Smooth muscle cell (in vitro differentiated cells): ENCODE measurements at regions not wholly inside any gene's neighbourhood (a gene's known extent, or its start where the extent isn't known, plus 50 kb on each side); places are given as distances from the start of the nearest gene placed in this dataset.

Experiments
- DNase-seq: peaks from one replicate; lab custom pipeline; 2025; ENCODE audit not compliant: unreplicated experiment; lab: John Stamatoyannopoulos, UW
- H2AFZ ChIP-seq: fragments of 200-600 bp; sonication (generic); 2 replicates; pipeline ENCODE4 v1.6.0; 2016; ENCODE audit warnings: antibody characterized with exemption, low read depth, mild to moderate bottlenecking
- H3F3A ChIP-seq: fragments of 200-600 bp; sonication (generic); 2 replicates; pipeline ENCODE4 v1.6.0; 2017; ENCODE audit warnings: antibody characterized with exemption, low read depth
- H3K27ac ChIP-seq: fragments of 200-600 bp; sonication (generic); 2 replicates; pipeline ENCODE4 v1.5.1; 2016; ENCODE audit warnings: low read depth, mild to moderate bottlenecking
- H3K27me3 ChIP-seq: fragments of 200-600 bp; sonication (generic); 2 replicates; pipeline ENCODE4 v1.6.1; 2016; ENCODE audit warnings: low read depth, mild to moderate bottlenecking
- H3K36me3 ChIP-seq: fragments of 200-600 bp; sonication (generic); 2 replicates; pipeline ENCODE4 v1.5.1; 2016; ENCODE audit warnings: low read depth
- H3K4me1 ChIP-seq: fragments of 200-600 bp; sonication (generic); 2 replicates; pipeline ENCODE4 v1.5.1; 2016; ENCODE audit warnings: low read depth
- H3K4me2 ChIP-seq: fragments of 200-600 bp; sonication (generic); 2 replicates; pipeline ENCODE4 v1.6.0; 2016; ENCODE audit warnings: mild to moderate bottlenecking
- H3K4me3 ChIP-seq: fragments of 200-600 bp; sonication (generic); 2 replicates; pipeline ENCODE4 v1.5.1; 2016; ENCODE audit warnings: mild to moderate bottlenecking
- H3K79me2 ChIP-seq: fragments of 200-600 bp; sonication (generic); 2 replicates; pipeline ENCODE4 v1.6.0; 2016; ENCODE audit warnings: low read depth, mild to moderate bottlenecking
- H3K9ac ChIP-seq: fragments of 200-600 bp; sonication (generic); 2 replicates; pipeline ENCODE4 v1.6.0; 2016; ENCODE audit warnings: low read depth
- H3K9me3 ChIP-seq: fragments of 200-600 bp; sonication (generic); replicated peaks from 2 replicates; pipeline ENCODE4 v1.5.1; 2016; ENCODE audit warnings: low read depth
- H4K20me1 ChIP-seq: fragments of 200-600 bp; sonication (generic); 2 replicates; pipeline ENCODE4 v1.6.0; 2016; ENCODE audit warnings: low read depth
- WGBS: methylation state at CpG from one replicate; pipeline ENCODE4 v1.1.7; 2016; ENCODE audit warnings: low lambda C conversion rate; 5-methylcytosine and 5-hydroxymethylcytosine counted together
- TF ChIP-seq, protein P1 (sequence below): fragments of 200-600 bp; sonication (generic); IDR thresholded peaks from 2 replicates; pipeline ENCODE4 v1.5.1; 2017; ENCODE audit warnings: borderline replicate concordance, mild to moderate bottlenecking, antibody characterized with exemption; ENCODE audit not compliant: insufficient read depth, poor library complexity, severe bottlenecking

DNA sequence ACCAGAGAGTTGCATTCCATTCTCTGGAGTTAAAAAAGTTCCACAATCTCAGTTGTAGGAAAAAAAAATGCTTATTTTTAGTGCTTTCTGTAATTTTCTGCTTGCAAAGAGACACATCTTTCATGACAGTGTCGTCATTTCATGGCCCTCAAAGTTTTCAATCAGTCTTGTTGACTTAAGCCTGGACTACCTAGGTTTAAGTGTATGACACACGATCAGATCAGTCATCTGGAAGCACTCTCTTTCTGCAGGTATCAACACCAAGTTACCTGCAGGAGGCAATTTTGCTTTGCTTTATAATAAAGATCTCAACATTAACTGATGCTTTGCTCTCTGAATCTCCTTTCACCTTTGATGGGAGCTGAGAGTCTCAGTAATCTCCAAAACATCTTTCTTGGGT is 251.6 kb downstream of the BCAT1 start:
- H3K9me3 ChIP-seq = no peaks in the 10 kb centered on the region
- no peak for DNase-seq
- no peaks in the 10 kb centered on the region for H4K20me1 ChIP-seq
- H3K36me3 ChIP-seq = no peaks in the 10 kb centered on the region
- H3K4me2 ChIP-seq = peak overlapping the region; percentile 22
- H3K4me3 ChIP-seq = no peak overlapping the region
- H3K9ac ChIP-seq = no peak overlapping the region
- 94% methylated on average over 2 of the region's 2 CpGs for WGBS
- H3K27ac ChIP-seq = peak overlapping the region; percentile 0
- H3F3A ChIP-seq = no peaks in the 10 kb centered on the region
- H3K4me1 ChIP-seq = peaks cover 13% of the 10 kb centered on the region
- H2AFZ ChIP-seq = peak overlapping the region; percentile 76
- TF ChIP-seq, protein P1, sequence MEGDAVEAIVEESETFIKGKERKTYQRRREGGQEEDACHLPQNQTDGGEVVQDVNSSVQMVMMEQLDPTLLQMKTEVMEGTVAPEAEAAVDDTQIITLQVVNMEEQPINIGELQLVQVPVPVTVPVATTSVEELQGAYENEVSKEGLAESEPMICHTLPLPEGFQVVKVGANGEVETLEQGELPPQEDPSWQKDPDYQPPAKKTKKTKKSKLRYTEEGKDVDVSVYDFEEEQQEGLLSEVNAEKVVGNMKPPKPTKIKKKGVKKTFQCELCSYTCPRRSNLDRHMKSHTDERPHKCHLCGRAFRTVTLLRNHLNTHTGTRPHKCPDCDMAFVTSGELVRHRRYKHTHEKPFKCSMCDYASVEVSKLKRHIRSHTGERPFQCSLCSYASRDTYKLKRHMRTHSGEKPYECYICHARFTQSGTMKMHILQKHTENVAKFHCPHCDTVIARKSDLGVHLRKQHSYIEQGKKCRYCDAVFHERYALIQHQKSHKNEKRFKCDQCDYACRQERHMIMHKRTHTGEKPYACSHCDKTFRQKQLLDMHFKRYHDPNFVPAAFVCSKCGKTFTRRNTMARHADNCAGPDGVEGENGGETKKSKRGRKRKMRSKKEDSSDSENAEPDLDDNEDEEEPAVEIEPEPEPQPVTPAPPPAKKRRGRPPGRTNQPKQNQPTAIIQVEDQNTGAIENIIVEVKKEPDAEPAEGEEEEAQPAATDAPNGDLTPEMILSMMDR = no peak
- H3K79me2 ChIP-seq = no peaks in the 10 kb centered on the region
- H3K27me3 ChIP-seq = no peaks in the 10 kb centered on the region

DNA sequence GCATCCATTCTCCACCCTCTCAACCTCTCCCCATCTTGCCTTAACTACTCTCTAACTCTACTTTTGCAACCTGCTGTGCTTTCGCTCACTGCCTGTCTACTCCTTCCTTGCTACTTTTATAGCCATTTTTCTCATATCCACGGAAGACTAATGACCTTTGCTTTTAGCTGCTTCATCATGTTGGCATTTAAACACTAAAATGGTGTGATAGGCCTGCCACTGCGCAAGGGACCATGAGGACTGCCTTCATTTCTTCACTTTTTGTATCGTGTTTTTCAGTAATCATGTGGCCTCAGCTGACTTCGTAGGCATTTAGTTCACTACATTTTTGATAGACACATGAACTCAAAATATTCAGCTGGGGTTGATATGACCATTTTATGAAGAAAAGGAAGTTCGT is 252.1 kb downstream of the BCAT1 start:
- H3F3A ChIP-seq = no peaks in the 10 kb centered on the region
- no peaks in the 10 kb centered on the region for H3K36me3 ChIP-seq
- no peak overlapping the region for H3K4me3 ChIP-seq
- no peak overlapping the region for H3K4me2 ChIP-seq
- TF ChIP-seq, protein P1 = no peak
- no peaks in the 10 kb centered on the region for H3K79me2 ChIP-seq
- WGBS = 87% methylated on average over 6 of the region's 6 CpGs
- no peak overlapping the region for H3K9ac ChIP-seq
- DNase-seq = no peak
- peaks cover 13% of the 10 kb centered on the region for H3K4me1 ChIP-seq
- no peaks in the 10 kb centered on the region for H3K9me3 ChIP-seq
- H3K27ac ChIP-seq = peak overlapping the region; percentile 0
- H2AFZ ChIP-seq = peak overlapping the region; percentile 76
- no peaks in the 10 kb centered on the region for H3K27me3 ChIP-seq
- no peaks in the 10 kb centered on the region for H4K20me1 ChIP-seq

DNA sequence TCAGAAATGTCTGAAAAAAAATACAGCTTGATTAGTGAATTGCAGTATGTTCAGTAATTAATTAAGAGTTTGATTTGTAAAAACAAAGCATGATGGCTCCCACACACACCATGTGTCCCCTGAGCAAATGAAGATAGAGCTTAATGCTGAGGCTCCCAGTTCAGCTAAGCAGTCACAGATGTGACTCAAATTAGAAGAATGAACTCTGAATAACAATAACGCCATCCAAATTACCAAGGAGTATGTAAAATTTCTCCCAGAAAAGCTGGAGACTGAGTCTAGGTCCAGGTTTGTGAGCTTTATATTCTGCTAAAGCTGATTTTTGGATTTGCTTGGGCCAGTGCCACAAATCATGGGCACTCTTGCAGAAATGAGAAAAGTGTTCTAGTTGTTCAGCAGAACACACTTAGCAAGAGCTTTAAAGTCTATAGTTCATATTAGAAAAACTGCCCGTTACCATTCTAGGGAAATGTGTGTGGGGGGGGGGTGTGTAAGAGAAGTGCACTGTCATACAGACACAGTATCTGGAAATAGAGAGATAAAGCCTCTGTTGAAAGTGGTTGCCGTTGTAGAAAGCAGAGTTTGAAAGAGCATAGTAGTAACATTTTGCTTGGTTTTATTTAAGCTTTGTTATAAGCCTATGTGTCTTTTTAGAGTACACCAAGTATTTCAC is 253.1 kb downstream of the BCAT1 start:
- Histone ChIP-seq H3F3A (no peaks in the 10 kb centered on the region), H3K27me3 (no peaks in the 10 kb centered on the region), H4K20me1 (no peaks in the 10 kb centered on the region), H3K4me1 (peaks cover 13% of the 10 kb centered on the region), H3K79me2 (no peaks in the 10 kb centered on the region), H3K4me3 (no peak overlapping the region), H3K9ac (no peak overlapping the region), H3K4me2 (peak overlapping the region; percentile 42), H2AFZ (peak overlapping the region; percentile 76), H3K36me3 (no peaks in the 10 kb centered on the region), H3K27ac (peak overlapping the region; percentile 49), H3K9me3 (no peaks in the 10 kb centered on the region)
- TF ChIP-seq, protein P1 = no peak
- no peak for DNase-seq
- WGBS = 25% methylated on average over 3 of the region's 3 CpGs

DNA sequence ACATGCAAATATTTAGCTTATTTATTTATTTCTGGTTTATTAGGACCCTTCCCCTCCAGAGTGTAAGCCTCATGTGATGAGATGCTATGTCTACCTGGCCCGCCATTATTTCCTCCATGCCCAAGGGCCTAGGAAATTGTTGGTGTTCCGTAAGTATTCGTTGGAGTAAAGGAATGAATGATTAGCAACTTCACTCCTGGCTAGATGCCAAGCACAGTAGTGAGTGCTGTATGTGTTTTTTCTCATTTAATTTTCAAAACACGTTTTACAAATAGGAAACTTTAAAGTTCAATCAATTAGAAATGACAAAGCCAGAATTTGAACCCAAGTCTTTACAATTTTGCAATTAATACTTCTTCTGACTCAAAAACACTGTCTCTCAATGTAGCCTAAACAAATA is 253.8 kb downstream of the BCAT1 start:
- no peaks in the 10 kb centered on the region for H3K27me3 ChIP-seq
- H3K4me3 ChIP-seq = no peak overlapping the region
- TF ChIP-seq, protein P1 = no peak
- H3K4me2 ChIP-seq = peak overlapping the region; percentile 42
- peak overlapping the region; percentile 76 for H2AFZ ChIP-seq
- no peaks in the 10 kb centered on the region for H3K9me3 ChIP-seq
- H3K27ac ChIP-seq = peak overlapping the region; percentile 49
- peaks cover 13% of the 10 kb centered on the region for H3K4me1 ChIP-seq
- no peak for DNase-seq
- H3F3A ChIP-seq = no peaks in the 10 kb centered on the region
- no peak overlapping the region for H3K9ac ChIP-seq
- no peaks in the 10 kb centered on the region for H3K36me3 ChIP-seq
- WGBS = 98% methylated on average over 4 of the region's 4 CpGs
- H3K79me2 ChIP-seq = no peaks in the 10 kb centered on the region
- no peaks in the 10 kb centered on the region for H4K20me1 ChIP-seq
